Activated CD8-positive, alpha-beta memory T cell treated with anti-CD3 and anti-CD28 coated beads for 36 hours (primary cell): ENCODE measurements at regions not wholly inside any gene's neighbourhood (a gene's known extent, or its start where the extent isn't known, plus 50 kb on each side); places are given as distances from the start of the nearest gene placed in this dataset.

Experiments used
- CTCF ChIA-PET: fragments of 350-600 bp; sonication (Branson Sonifier 250); formaldehyde crosslinking; loops from one replicate; lab custom pipeline; 2021; ENCODE audit warnings: antibody characterized with exemption; lab: Charles Lee
- POLR2A ChIA-PET: fragments of 350-600 bp; sonication (Branson Sonifier 250); formaldehyde crosslinking; loops from one replicate; lab custom pipeline; 2021; ENCODE audit warnings: antibody characterized with exemption; lab: Charles Lee

DNA sequence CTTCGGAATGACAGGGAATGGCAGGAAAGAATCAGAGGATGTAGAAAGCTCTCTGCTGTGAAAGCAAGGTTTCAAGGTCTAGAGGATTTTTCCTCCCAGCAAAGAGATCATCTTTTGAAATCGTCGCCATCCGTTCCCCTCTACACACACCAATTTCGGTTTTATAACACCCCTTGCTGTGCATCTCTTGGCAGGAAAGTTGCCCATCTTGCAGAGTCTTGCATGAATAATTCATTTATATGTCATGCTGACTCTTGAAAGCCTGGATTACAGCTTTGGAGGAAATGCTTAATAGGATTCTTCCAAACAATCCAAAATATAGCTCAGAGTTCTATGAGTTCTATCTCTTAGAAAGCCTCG lies 262.7 kb downstream of the CHL1 start:
- CTCF ChIA-PET = no interaction called here
- POLR2A ChIA-PET = no interaction called here

DNA sequence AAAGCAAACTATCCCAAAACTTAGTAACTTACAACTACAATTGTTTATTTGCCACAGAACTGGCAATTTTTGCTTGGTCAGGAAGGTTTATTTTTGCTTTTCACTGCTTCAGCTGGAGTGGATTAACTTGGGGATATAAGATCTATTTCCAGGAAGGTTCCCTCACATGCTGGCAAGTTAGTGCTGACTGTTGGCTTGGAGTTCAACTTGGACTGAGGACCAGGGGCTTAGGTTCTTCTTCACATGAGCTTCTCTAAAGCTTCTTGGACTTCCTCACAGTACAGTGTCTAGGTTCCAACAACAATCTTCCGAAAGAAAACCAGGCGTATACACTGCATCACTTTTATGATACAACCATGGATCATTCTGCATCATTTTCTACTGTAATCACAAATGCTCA lies 264.4 kb downstream of the CHL1 start:
- CTCF ChIA-PET = no interaction called here
- POLR2A ChIA-PET = no interaction called here

DNA sequence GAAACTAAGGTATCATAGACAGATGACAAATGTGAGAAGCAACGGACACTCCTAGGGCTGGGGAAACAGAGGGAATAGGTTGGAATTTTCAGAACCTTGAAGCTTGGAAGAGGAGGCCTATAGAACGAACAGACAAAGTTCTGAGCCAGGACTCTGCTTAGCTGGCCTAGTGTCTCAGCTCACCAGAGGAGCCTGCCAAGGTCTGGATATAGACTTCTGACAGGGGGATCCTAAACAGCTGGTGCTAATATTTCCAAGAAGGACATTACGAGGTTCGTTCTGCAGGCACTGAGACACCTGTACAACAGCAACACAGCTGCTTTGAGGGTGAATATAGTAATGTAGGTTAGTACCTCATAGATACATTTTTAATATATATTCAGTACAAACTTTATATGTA lies 266.3 kb downstream of the CHL1 start:
- ChIA-PET CTCF (no interaction called here), POLR2A (no interaction called here)

DNA sequence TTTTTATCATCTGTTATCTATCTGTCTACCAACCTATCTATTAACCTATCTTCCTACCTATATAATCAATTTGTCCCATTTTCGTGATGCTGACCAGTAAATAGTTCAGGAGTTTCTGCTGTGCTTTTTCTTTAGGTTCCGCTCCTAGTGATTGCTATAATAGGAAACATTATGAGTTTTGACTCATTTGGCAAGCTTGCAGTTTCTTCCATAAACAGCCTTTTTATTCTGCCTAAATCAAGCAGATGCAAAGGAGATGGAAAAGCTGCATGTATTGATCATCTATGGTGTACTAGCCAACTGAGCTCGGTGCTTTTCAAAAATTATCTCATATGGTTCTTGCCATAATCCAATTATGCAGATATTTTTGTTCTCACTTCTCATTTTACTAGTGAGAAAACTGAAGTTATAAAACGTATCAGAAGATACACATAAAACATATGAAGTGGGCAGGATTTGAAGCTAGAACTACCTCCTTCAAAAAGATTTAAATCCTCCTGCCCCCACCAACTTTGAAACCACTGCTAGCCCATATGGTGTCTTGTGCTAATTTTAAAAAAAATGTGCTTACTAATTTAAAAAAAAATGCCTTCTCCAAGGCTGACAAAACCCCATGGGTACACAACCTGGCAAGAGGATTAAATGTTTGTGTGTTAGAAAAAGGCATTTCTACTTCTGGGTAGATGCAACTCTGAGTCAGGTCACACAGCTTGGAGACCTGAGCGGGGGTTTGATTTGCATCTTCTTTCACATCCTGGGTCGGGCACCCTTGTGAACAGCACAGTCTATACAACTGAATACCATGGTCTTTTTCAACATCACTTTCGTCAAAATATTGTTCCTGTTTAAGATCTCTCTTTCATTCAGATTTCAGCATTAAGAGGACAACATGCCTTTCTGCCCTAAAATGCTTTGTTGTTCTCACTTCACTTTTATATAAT lies 267.0 kb downstream of the CHL1 start:
- ChIA-PET CTCF (no interaction called here), POLR2A (no interaction called here)

DNA sequence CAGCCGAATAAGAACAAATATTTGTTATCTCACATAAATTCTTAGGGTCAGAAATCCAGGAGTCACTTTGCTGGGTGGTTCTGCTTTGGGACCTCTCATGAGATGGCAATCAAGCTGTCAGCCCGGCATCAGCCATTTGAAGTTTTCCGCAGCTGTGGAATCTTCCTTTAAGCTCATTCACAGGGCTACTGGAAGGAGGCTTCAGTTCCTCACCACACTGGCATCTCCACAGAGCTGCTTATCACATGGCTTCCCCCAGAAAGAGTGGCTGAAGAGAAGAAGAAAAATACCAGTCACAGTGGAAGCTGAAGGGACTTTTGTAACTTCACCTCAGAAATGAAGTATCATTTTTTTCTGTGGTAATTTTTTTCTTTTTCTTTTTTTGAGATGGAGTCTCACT lies 267.7 kb downstream of the CHL1 start:
- ChIA-PET CTCF (no interaction called here), POLR2A (no interaction called here)

DNA sequence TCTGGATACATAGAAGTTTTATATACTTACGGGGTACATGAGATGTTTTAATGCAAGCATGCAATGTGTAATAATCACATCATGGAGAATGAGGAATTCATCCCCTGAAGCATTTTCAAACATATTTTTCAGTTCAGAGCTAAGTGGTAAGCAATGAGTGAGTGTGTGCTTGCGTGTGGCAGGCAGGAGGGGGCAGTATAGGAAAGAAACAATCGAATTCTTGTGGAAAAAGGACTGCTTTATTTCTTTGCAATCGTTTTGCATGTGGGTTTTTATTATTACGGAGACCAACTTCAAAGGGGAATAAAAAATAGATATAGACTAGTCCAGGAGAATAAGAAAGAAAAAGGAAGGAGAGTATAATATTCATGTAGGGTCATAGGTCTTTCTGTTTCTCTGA lies 271.6 kb downstream of the CHL1 start:
- CTCF ChIA-PET = no interaction called here
- POLR2A ChIA-PET = no interaction called here

DNA sequence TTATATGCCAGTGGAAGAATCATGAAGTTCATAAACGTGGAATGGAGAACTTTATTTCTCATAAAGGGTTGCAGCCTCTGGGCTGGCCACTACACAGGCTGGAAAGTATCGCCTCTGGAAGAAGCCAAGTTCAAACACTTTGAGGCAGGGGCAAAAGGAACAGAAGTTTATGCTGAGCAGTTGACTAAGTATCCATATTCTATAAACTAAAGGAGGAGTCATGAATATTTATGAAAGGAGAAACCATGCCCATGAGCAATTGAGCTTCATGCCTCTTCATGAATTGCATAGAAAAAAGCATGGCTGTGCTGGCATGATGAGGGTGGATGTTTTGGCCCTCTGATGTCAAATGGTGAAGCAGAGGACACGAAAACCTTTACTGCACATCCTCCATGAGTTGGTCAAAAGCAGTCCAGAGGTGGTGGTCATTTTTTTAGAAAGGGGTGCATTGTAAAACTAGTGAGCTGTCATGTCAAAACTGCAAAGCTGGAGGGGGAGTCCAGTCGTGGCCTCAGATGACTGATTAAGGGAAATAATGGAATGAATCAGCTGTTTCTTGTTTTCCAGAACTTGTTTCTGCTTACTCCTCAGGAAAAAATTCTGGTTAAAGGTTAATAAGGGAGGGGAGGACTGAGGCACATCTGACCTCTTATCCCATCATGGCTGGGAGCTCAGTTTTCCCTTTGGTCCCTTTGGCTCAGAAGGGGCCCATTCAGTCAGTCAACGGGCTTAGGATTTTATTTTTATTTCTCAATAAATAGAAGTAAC lies 276.7 kb downstream of the CHL1 start:
- POLR2A ChIA-PET = no interaction called here
- CTCF ChIA-PET = no interaction called here

DNA sequence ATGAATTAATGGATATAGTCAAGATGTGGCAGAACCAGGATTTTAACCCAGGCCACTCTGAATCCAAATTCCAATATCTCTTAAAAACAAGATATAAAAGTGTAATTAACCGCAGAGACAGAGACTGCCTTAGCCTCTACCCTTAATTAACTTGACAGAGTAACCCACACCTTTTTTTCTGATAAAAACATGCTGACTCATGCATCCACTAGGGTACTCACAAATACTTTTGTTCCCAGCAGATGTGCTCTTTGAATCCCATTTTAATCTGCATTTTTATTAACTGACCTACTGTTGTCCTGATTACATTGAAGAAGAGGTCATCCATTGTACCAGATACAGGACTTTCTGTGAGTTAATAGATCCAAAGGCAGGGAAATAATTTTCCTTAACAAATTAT lies 278.3 kb downstream of the CHL1 start:
- POLR2A ChIA-PET = no interaction called here
- CTCF ChIA-PET = no interaction called here

DNA sequence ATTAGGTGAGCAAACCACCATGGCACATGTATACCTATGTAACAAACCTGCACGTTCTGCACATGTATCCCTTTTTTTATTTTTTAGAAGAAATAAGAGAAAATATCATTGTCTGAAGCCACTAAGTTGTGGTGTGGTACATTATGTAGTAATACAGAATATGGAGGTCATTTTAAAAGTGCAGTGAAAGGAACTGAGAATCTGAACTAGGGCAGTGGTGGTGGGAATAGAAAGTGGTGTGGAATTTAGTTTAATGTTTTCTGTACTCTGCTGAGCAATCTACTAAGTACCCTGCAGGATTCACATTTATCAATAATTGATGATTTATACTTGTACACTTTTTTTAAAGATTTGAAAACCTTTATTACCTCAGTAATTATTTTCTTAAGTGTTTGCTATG lies 283.5 kb downstream of the CHL1 start:
- CTCF ChIA-PET = no interaction called here
- POLR2A ChIA-PET = no interaction called here

DNA sequence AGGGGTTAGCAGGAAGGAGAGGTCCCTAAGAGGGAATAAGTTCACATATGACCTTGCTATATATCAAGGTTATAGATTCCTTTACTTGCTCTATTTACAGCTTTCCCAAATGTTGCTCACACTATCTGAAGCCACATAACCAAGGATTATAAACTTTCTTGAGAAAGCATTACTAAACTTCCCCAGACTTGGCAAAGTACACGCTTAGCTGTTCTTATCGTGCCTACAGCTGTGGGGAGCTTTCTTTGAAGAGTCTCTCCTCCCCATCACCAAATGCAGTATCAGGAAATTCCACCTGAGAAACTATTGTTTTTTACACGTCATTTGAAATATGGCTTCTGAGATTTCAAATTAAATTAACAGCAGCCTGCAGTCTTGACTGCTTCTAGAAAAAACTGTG lies 284.5 kb downstream of the CHL1 start:
- CTCF ChIA-PET = no interaction called here
- POLR2A ChIA-PET = no interaction called here

DNA sequence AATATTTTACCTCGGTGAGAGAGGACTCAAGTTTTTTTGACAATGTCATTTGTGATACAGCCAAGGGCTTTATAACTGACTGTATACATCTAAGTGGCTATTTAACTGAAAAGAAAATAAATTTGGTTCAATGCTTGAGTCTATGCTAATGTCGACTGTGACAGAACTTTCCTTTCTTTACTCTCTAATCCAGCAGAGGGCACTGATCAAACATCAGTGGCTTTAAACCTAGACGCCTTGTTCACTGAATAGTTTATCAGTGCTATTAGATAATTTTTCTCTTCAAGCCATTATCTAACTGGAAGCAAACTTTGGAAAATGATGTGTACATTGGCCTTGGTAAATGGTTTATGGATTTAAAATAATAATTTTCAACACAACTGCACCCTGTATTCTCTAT lies 285.1 kb downstream of the CHL1 start:
- CTCF ChIA-PET = no interaction called here
- POLR2A ChIA-PET = no interaction called here

DNA sequence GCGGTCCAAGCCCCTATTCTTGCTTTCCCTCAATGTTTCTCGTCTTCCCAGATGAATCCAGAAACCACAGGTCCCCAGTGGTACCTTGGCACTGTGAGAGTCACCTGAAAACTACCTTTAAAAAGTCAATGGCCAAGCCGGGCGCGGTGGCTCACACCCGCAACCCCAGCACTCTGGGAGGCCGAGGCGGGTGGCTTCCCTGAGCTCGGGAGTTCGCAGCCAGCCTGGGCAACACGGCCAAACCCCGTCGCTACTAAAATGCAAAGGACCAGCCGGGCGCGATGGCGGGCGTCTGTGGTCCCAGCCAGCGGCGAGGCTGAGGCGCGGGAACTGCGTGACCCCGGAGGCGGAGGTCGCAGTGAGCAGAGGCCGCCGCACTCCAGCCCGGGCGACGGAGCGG lies 285.9 kb downstream of the CHL1 start:
- ChIA-PET CTCF (no interaction called here), POLR2A (no interaction called here)

DNA sequence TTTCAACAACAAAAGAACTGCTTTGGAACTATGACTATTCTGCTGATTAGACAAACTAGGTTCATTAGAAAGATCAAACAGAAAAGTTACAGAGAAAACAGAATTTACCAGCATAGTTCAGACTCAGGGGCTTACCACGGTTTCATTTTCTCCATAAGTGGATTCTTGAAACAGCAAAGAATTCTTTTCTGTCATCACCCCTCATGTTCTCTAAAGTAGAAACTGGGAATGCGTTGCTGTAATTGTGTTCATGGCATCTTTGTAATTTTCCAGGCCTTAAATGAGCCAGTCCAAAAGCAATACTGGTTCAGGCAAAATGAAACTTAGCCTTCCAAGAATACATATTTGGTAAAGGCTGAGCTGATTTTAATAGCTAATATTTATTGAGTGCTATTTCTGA lies 287.8 kb downstream of the CHL1 start:
- ChIA-PET POLR2A (no interaction called here), CTCF (no interaction called here)

DNA sequence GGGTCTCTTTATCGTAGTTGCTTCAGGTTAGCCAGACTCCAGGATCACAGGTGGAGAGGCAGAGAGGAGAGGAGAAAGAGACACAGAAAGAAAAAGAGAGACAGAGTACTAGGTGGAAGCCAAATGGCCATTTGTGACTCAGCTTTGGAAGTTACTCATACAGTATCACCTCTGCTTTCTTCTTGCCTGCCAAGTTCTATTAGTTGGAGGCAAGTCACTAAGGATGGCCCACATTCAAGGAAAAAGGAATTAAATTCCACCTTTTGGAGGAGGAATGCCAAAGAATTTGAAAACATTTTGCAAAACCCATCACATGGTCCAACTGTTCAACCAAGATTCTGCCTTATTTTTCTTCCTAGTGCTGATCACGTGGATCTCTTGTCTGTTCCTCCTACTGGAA lies 291.1 kb downstream of the CHL1 start:
- ChIA-PET POLR2A (no interaction called here), CTCF (no interaction called here)

DNA sequence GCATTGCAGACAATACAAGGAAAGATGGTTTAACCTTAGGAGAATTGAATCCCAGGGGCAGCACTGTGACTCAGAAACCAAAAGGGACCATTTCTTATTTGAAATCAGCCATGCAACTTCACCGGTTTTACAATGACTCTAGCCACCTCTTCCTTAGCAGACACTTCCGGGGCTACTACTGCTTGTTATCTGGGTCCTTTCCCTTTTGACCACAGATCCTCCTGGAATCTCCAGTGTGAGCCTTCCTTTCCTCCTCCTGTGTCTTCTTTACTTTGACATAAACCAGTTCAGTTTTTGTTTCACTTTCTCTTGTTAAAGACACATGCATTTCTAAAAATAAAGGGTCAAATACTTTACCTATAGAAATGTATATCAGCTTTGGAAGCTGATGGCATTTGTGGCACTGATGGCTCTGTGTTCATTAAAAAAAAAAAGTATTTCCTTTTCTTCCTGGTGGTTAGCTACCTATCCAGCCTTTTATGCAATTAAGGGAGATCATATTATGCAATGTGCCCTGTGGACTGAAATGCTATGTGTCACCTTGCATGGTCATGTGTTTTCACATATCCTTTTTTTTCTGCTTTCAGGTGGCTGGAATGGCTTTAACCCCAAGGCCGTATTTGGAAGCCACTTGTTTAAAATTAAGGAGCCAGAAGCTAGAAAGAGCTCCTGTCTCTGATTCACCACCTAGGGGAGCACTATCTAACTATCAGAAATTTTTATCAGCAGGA lies 296.2 kb downstream of the CHL1 start:
- ChIA-PET POLR2A (no interaction called here), CTCF (no interaction called here)

DNA sequence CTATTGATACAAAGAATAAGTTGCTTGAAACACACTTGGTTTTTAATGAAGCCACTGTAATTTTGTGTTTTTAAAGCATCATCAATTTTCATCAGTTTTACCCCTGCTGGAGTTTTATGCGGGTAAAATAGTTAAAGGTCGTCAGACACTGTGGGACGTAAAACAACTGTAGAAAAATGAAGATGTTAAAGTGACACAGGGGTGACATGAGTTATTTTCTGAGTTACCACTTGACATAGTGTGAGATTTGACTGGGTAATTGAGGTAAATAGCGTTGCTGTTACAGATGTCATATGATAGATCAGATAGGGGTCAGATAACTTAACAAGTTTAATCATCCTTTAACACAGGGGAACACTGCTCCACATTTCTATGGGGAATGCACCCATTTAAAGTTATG lies 297.6 kb downstream of the CHL1 start:
- POLR2A ChIA-PET = no interaction called here
- CTCF ChIA-PET = no interaction called here

DNA sequence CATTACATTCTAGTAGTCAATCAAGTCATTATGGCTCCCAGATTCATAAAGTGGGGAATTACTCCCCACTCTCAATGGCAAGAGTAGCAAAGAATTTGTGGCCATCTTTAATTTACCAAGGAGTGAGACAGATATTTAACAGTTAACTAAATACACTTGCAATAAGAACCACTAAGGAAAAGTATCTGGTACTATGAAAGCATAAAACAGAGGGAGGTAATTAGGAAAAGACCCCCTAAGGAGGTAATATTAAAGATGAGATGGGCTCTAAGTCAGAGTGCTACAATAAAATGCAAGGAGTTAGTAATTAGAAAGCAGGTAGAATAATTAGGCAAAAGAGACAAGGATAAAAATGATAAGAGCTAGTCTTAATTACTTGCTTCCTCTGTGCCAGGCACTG lies 301.9 kb downstream of the CHL1 start:
- ChIA-PET POLR2A (no interaction called here), CTCF (no interaction called here)

DNA sequence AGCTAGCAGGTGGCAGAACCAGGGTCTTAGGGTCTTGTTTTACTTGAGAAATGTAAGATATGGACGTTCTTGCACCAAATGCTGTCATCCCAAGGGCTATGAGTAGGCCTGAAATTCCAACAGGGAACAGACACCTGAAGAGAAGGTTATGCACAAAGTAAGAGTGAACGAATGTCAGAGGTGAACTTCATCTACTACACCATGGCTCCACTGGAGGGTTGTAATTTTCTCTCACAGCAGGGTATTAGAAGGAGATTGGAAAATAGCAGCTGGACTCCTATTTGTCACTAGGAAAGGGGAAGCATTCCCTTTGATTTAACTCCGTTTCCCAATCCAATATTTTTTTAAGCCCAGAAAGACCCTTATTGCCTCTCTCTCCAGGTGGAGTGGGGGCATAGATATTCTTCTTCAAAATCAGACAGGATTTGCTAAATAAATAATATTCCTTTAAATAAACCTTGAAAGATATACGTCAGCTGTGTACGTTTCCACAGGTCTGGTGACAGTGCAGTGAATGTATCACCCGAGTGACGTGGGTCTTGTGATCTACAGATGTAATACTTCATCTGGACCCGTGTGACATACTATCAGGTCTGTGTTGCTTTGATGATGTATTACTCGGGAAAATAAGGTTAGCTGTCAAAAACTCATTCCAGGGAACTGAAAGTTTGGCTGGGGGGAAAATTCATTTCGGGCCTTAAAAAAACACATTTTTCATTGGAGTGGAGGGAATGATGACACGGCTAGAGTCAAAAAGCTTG lies 302.6 kb downstream of the CHL1 start:
- POLR2A ChIA-PET = no interaction called here

DNA sequence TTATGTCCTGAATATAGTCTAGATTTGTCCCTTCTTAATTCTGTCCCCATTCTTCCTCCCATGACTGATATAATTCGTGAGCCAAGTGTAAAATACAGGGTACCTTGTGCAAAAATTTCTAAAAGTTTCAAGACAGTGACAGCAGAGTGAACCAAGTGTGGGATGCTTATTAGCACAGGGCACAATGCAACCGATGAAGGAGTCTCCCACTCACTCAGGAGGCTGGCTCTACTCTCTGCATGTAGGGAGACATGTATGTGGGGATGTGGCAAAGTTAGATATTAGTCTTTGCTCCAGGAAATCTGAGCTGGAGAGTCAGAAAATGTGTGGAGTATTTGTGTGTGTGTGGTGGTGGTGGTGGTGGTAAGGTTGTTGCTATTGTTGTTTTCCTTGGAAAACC lies 305.9 kb downstream of the CHL1 start:
- CTCF ChIA-PET = no interaction called here
- POLR2A ChIA-PET = no interaction called here

More for the DNA sequence above, 302.6 kb downstream of the CHL1 start:
- CTCF ChIA-PET = no interaction called here

DNA sequence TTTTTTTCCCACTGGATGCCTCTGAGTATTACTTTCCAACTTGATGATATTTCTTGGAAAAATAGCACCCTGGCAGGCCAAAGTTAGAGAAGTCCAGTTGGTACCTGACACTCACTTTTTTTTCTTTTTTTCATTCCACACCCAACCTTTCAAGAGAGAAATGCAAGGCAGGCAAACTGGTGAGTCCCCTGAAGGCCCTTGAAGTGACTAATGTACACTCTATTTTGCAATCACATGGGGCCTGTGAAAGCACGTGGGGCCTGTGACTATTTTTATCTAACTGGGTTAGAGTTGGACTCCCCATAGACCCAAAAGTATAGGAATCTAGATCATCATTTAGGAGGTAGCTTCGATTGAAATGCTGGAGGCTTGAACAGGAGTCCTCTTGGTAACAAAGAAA lies 316.7 kb downstream of the CHL1 start:
- ChIA-PET CTCF (no interaction called here), POLR2A (no interaction called here)
